Gastrocnemius medialis (tissue), 4 donors: ENCODE measurements at regions not wholly inside any gene's neighbourhood (a gene's known extent, or its start where the extent isn't known, plus 50 kb on each side); places are given as distances from the start of the nearest gene placed in this dataset.

ENCODE experiments used
- CTCF ChIP-seq, 5 experiments: fragments of 450-650 bp in 3 of 5; fragments of 200-600 bp in 2 of 5; sonication (generic) in 2 of 5; IDR thresholded peaks in 4 of 5; conservative IDR thresholded peaks in 1 of 5; 1 replicate in 4 of 5; 2 replicates in 1 of 5; pipeline ENCODE4 v1.5.1; 2016 to 2019; ENCODE audit warnings: antibody characterized with exemption in 5 of 5, mild to moderate bottlenecking in 3 of 5, moderate library complexity in 3 of 5
- POLR2A ChIP-seq, 2 donors: fragments of 450-650 bp; IDR thresholded peaks; one replicate each; pipeline ENCODE4 v1.6.1; 2017; ENCODE audit warnings: antibody characterized with exemption in 2 of 2, mild to moderate bottlenecking in 2 of 2, moderate library complexity in 2 of 2

GRCh38 chr10:33703501-33704213, 369.2 kb upstream of the NRP1 start:
- TF ChIP-seq CTCF (IDR thresholded peaks at IDR 0.05 in 4 of 5, conservative IDR thresholded peaks at IDR 0.05 in 1 of 5) (no peak), POLR2A (IDR thresholded peaks at IDR 0.05) (no peak)
